ENCODE measurements at regions not wholly inside any gene's neighbourhood (a gene's known extent, or its start where the extent isn't known, plus 50 kb on each side); places are given as distances from the start of the nearest gene placed in this dataset.

DNA sequence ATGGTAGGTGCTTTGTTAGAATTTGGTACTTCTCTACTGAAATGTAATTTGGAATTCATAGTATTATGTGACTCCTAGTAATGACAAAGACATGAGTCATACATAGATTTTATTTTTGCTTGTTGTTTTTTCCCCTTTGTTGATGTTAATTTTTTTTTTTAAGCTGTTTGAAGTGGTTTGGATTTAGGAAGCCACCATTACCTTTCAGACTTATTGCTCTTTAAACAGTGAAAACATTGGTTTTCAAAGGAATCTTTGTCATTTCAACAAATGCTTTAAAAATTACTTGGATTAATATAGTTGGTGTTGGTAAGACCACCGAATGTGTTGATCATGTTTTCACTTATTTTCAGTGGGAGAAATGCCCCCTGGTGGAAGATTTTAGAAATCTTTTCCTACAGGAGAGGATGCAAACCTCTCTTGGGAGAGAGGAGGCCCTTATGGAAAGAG lies 170.1 kb upstream of the PITX1 start:
- DNase-seq (ENCODE audit: low spot score): no peak

DNA sequence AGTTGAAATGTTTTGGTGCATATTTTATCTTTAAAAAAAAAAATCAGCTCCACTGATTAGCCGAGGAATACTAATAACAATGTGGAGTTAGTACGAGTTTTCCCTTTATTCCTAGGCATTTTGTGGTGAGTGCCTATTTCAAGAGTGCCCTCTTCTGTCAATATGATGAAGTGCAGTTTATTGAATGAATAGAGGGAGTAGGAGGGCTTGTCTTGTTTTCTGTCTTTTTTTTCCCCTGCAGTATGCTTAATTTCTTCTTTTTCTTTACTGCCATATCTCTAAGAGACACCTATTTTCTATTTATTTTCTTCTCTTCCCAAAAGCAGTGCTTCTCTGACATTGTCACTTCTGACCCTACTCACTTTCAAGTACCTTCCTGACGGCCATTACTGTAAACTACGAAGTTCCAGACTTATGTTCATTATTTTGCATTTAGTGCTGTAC lies 169.6 kb upstream of the PITX1 start:
- no peak for DNase-seq (ENCODE audit: low spot score)

DNA sequence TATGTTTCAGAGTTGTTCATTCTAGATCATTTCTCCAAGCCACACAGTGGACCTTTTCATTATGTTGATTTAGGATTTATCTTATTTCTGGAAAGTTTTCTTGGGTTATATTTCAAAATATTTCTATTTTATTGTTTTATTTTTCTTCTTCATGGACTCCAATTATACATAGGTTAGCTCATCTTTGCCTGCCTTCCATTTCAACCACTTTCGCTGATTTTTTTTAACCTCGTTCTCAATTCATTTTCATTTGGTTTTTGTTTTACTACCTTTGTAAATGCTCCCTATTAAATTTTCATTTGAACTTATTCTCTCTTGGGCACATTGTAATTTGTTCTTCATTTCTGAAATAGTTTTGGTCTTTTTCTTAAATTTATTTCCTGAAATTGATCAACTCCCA lies 169.0 kb upstream of the PITX1 start:
- no peak for DNase-seq (ENCODE audit: low spot score)

DNA sequence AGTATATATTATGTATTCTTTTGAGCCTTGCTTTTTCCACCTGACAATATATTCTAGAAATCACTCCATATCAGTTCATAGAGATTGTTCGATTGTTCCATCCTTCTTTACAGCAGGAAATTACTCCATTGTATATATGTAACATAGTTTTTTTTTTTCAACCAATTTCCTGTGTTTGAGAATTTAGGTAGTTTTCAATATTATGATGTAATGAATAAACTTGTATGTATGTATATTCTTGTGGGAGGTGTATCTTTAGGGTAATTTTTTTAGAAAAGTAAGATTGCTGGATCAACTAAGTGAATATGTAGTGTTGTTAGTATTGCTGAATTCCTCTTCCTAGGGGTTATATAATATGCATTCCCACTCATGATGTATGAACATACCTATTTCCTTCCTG lies 165.9 kb upstream of the PITX1 start:
- DNase-seq (ENCODE audit: low spot score): no peak

DNA sequence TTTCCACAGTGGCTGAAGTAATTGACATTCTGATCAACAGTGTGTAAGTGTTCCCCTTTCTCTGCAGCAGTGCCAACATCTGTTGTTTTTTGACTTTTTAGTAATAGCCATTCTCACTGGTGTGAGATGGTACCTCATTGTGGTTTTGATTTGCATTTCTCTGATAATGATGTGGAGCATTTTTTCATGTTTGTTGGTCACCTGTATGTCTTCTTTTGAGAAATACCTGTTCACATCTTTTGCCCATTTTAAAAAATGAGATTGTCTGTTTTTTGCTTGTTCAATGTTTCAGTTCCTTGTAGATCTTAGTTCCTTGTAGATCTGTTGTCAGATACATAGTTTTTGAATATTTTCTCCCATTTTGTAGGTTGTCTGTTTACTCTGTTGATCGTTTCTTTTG lies 162.5 kb upstream of the PITX1 start:
- no peak for DNase-seq (ENCODE audit: low spot score)

DNA sequence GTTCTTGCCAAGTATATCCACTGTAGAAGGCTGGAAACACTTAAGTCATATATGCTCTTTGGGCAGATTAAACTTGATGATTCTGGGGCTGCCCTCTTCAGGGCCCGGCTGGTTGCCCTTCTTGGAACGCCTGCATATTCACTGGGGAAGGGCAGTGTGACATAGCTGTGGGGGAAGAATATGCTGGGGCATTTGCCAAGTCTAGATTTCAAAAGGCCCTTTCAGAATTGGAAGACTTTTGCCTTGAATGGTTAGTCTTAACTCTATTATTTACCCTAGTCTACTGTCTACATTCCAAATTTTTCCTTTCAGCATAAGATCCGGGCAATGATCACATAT lies 161.2 kb upstream of the PITX1 start:
- DNase-seq (ENCODE audit: low spot score): peak; percentile 47

DNA sequence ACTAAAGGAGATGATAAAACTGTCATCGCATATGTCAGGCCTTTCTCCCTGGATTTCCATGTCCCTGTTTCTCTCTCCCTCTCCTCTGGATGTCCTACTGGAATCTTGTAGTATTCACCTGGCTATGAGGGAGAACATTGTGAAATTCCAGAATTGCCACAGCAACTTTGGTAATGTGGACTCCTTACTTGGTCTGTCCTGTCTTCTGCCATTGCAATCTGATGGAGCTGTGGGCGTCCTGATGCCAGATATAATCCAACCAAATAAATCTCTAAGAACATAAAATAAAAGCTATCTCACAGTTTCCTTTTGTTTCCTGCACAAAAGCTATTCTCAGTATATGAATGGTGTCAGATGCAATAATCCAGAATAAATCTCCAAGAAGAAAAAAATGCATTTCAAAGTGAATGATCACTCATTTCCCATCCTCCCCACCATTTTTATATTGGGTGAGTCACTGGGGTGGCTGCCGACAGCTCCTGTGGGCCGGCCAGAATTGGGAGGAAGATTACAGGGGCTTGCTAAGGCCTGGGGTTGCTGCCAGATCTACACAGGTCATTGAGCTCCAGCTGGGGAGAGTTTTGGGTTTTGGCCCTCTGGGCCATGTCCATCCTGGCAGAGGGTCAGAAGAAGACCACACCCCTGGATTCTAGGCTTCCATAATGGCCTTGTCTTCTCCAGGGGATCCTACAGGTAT lies 160.7 kb upstream of the PITX1 start:
- no peak for DNase-seq (ENCODE audit: low spot score)

DNA sequence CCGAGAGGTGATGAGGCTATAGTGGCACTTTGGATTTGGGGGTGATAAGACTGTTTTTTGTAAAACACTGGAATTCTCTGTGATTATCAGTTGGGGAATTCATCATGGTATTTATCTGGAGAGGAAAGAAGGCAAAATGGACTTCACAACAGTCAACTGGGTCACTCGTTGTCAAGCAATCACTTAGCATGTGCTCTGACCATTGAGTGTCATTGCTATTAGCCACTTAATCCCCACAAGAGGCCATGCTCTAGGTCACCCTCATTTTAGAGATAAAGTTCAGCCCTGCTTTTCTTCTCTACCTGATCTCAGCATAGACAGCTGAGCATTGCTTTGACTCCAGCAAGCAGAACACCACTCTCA lies 160.1 kb upstream of the PITX1 start:
- no peak for DNase-seq (ENCODE audit: low spot score)

DNA sequence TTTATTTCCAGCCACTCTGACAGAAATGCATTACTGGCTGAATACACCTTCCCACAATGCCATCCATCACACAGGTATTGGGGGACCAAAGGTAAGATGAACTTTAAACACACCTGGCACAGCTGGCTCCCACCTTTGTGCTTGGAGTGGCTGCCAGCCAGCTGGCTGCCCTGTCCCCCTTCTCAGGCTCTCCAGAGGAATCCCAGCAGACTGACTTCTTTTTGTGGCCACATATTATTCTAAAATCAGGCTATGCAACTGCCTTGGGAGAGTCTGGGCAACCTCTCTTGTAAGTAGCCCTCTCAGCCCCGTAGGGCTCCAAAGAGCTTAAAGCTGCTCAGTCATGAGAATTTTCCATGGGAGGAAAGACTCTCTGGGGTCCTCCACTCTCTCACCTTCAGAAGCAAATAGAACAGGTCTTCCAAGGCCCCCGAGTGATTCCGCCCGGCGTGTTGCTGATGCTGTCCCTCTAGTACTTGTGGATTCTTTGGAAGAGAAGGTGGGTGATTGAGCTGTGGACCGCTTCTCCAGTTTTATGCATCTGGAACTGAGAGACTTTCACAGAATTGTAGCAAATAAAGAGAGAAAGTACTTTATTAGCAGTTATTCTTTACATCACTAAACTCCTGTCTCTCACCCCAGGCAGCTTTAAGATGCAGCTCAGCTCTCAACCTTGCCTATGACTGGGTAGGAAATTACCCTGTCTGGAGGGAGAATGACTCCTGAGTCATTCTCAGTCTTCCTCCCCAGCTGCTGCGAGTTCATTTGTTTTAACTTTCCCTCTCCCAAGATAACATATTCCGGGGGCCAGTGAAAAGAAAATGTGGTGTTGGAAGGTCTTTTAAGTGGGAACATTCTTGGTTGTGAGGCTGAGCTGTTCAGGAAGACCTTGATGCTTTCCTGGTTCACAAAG lies 159.4 kb upstream of the PITX1 start:
- DNase-seq (ENCODE audit: low spot score): no peak

DNA sequence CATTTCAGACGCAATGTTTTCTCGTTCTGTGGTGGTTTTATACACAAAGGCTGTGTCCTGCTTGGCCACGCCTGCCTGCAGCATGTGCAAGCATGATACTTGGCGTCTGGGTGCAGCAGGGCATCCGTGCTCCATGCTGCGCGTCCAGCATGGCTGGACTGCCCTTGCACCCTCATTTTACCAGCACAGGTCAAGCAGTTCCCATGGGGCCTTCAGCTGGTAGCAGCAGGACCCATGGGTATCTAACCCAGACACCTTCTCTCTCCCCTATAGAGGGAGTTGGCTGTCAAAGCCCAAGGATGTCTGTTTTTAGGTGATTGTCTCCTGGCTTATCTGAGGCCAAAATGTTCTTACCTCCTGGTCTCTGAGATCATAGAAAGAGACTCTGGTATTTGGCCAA lies 158.3 kb upstream of the PITX1 start:
- no peak for DNase-seq (ENCODE audit: low spot score)

DNA sequence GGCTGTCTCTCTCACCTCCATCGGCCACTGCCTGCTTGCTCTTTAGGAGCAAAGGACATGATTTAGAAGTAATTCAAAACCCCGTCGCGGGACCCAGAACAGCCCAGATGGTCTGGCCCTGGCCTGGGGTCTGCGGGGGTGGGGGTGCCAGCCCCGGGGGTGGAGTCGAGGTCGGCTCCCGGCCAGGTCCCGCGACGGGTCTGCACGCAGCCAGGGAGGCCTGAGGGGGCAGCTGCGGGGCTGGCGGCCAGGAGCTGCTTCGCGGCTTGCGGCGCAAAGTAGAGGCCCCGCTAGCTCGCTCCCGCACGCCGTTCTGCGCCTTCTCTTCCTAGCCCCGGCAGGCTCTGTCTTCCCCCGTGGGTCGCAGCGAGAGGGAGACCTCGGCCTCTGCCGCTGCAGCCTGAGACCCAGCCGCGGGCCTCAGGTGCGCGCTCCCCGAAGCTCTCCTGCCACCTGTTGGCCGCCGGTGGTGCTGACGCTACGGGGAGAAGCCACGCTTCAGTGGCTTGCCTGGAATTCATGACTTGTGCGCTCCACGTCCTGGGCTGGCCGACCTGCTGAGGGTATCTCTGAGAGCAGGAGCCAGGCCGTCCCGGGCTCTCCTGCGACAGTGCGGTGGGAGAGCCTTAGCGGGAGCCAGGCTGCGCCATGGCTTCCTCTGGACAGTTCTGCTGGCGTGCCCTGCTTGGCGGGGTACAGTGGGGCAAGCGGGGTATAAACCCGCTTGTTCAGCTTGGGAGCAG lies 157.2 kb upstream of the PITX1 start:
- no peak for DNase-seq (ENCODE audit: low spot score)

DNA sequence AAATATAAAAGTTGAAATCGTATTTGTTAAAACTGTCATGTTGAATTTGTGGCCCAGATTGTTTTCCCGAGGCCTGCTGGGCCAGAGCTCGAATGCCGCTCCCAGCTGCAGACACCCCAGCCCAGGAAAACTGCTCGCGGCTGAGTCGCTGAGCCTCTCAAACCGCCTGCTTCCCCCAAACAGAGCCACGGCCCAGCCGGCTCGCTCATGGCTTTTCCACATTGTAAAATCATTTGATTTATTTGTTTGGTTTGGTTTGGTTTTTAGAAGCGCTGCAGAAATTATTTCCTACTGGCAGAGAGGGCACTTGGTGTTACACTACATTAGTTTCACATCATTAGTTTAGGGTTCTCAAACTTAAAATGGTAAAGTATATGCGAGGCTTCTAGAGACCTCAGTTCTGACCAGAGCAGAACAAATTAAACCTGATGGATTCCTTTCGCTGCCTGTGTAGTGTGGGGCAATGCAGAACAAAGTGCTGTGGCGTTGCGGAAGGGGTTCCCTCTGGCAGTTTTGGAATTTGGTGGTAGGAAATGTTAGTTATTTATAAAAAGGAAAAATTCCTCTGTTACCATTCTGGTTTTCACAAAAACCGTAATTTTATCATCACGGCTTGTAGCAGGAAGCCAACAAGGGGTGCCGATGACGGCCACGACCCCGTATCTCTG lies 156.5 kb upstream of the PITX1 start:
- no peak for DNase-seq (ENCODE audit: low spot score)

DNA sequence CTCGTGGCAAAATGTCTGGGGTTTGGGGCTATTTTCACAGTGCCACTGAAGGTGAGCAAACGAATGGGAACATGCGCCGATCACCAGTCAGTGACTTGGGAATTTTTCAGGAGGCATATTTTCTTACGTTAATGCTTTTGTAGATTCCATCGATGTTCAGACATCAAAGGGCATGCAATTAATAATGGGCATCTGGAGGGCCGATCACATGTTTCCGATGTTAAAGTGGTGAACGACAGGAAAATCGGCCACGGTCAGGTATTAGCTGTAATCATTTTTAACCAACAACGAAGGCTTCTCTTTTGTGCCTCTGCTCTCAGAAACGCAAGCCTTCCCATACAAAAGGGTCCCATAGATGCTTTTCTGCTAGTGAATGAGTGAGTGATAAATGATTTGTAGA lies 155.0 kb upstream of the PITX1 start:
- DNase-seq (ENCODE audit: low spot score): no peak

DNA sequence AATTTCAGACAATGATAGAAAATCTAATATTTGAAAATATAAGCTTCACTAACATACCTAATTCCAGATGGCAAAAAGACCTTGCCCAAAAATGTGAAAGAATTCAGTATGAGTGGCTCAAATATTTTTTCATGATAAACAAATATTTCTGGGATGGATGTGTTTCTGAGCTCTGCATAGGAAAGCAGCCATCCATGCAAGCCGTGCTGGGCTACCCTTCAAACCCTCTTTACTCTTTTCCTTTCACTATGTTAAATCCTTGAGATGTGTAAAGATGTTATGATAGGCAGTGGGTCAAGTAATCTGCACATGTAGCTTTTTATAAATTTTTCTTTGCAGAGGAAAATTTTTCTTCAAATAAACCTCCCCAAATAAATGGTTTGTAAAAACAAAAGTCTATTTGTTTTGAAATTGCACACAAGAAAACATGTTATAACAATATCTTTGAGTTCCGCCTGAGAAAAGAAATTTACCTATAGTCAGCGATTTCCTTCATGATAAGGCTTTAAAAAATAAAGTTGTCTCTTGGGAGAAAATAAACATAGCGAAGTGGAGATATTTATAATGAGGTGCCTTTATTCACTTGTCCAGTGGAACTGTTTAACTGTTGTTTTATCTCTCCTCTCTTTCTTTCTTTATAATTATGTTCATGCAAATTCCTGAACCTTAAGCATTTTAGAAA lies 154.3 kb upstream of the PITX1 start:
- no peak for DNase-seq (ENCODE audit: low spot score)

DNA sequence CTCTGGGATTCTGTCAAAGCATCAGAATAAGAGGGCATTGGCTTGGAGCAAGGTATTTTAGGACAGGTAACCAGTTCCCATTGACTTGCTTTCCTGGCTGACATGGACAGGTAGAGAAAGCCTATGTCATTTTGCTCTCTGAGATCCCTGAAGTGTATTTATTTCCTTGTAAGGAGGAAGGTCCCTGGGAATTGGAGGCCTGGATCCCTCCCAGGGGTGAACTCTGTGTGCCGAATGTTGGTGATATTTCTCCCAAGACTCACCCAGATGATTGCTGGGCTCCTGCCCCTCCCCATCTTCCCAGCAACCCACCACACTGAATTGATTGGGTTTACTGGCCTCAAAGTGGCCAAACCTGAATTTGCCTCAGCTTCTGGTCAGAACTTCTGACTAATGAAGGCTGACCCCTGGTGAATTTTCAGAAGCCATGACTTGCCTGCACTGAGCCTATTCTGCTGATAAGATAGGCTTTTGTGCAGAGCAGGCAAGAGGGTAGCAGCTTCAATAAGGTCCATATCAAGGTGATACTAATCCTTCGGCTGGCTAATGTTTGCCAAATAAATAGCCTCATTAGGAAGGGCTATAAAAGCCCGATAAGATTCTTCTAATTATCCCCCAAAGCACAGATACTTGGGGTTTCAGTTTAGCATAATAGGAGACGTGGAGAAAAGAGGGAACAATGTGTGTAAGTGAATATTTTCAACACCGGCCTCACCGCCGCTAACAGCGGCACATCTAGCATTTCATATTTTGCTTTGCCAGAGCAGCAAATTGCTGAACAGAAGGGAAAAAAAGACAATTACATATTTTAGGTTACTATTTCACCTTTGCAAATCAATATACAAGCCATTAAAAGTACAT lies 152.9 kb upstream of the PITX1 start:
- no peak for DNase-seq (ENCODE audit: low spot score)

DNA sequence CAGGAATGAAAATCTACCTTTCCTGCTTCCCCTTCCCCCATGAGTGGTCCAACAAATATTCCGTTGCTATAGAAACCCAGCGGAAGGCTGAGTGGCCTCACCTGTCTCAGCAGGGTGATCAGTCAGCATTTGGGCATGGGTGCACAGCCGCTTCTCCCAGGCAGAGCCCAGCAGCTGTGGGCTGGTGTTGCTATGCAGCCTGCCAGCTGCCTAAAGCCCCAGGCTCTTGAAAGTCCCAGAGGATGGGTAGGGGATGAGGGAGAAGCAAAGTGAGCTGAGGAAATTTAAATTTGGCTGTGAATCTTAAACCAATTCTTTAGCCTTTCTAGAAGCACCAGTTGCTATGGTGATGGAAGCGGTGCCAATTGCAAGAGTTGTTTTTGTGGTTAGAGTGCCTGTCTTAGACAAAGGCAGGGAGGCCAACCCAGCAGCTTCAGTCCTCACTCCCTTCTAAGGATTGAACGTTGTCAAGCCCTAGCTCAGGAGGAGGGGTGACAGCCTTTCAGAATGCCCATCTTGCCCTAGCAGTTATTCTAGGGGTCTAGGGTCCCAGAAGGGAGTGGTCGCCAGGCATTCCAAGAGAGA lies 151.5 kb upstream of the PITX1 start:
- DNase-seq (ENCODE audit: low spot score): peak; percentile 18

DNA sequence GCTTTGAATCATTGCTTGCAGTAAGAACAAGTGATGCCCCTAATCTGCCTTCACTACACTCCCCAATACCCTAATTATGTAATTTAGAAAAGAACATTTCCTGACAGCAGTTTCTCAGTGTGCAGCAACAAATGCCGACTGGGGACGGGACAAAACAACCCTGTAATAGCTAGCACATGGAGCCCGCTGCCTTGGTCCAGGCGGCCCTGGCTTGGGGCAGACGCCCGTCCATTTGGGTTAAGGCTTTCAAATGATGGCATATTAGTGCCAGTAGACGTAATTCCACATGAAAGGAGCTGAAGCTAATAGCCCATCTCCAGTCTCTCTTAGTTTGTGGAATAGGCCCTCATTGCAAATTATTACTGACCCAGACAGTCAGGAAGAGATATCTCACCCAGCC lies 150.6 kb upstream of the PITX1 start:
- no peak for DNase-seq (ENCODE audit: low spot score)

DNA sequence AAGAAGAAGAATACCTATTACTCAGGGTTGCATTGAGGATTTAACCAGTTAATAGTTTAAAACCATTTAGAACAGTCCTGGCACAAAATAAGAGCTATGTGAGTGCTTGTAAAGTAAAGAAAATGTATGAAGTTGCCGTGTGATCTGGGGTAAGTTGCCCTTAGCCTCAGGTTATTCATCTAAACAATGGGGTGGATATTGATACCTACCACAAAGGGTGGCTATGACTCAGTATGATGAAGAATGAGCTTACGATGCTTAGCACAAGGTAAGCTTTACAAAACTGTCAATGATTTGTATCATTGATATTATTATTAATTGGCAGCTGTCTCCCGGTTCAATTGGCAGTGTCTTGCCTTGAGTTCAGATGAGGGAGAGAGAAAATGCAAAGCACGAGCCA lies 149.4 kb upstream of the PITX1 start:
- DNase-seq (ENCODE audit: low spot score): no peak

DNA sequence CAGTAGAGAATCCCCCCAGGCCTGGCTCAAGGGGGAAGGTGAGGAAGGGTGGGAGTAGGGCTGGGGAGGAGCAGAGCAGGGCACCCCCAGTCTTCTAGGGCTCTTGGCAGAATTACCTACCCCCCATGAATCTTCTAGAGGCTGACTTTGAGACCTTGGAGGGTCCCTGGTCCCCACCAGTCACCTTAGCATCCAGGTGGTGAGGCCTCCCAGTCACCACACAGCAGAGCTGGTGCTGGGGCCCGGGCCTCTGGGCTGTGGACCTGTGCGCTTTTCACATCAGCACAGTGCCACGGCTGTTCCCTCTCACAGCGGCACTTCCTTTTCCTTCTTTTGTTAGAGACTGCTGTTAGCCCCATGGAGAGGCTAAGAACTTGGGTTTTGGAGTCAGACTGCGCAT lies 148.6 kb upstream of the PITX1 start:
- no peak for DNase-seq (ENCODE audit: low spot score)

DNA sequence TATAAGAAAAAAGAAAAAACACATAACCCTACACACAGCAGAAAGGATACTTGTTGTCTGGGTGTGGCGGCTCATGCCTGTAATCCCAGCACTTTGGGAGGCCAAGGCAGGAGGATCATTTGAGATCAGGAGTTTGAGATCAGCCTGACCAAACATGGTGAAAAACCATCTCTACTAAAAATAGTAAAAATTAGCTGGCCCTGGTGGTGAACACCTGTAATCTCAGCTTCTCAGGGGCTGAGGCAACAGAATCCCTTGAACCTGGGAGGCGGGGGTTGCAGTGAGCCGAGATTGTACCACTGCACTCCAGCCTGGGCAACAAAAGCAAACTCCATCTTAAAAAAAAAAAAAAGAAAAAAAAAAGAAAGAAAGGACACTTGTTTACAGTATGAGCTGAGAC lies 147.6 kb upstream of the PITX1 start:
- DNase-seq (ENCODE audit: low spot score): no peak

Measured in globus pallidus (tissue), 1 donor.